ENCODE measurements at regions not wholly inside any gene's neighbourhood (a gene's known extent, or its start where the extent isn't known, plus 50 kb on each side); places are given as distances from the start of the nearest gene placed in this dataset.

DNA sequence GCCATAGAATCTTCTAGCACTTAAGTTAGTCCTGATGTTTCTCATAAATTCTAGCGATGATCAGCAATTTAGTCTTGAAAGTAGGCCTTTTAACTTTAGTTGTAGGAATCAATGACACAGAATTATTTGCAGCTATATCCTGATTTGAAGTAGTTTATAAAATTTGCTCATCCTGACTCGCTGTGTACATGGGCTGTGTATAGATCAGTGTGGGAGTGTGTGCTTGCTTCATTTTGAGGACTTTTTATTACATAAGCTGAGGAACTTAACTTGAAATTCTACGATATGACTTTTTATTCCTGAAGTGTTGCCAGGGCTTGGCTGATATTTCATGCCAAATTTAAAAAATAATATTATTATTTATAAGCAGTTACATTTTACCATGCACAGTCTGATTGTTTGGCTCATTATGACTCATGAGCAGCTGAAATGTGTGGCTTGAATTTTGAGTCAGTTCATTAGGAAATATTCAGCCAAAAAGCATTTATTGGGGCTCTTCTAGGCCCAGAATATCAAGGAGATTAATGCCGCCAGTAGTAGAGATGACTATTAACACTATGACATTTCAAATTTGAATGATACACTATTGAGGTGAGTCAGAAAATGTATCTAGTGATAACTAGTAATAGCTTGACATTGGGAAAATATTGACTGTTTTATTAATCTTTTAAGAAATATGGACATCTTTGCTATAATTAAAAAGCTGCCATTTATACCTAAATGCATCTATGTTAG is 128.9 kb upstream of the LIMCH1 start:
- no peaks in the 10 kb centered on the region for H3K9me2 ChIP-seq (ENCODE audit: insufficient read depth, low read length)
- intact Hi-C loops (cut with micrococcal nuclease; ENCODE audit: unreplicated experiment): no loop called here
- ChIA-PET POLR2A (no interaction called here), CTCF (ENCODE audit: unreplicated experiment) (no interaction called here)
- no peaks in the 10 kb centered on the region for H3K79me2 ChIP-seq (ENCODE audit: insufficient read depth, low read depth, low read length)
- H3K4me3 ChIP-seq (ENCODE audit: low read depth, low read length, poor library complexity, severe bottlenecking): no peak overlapping the region
- DNase-seq (ENCODE audit: low spot score): no peak
- BruUV-seq (replicated peaks): no TSS peak
- no peaks in the 10 kb centered on the region for H4K20me1 ChIP-seq (ENCODE audit: insufficient read depth, low read length)
- TF ChIP-seq CTCF (conservative IDR thresholded peaks at IDR 0.05; ENCODE audit: low read length) (no peak), EZH2phosphoT487 (IDR thresholded peaks at IDR 0.05; ENCODE audit: borderline replicate concordance, low read depth, low read length) (no peak)
- no peaks in the 10 kb centered on the region for H3K9me3 ChIP-seq (ENCODE audit: low read length)
- H3K36me3 ChIP-seq (ENCODE audit: insufficient read depth, low read length): no peaks in the 10 kb centered on the region
- H2AFZ ChIP-seq (ENCODE audit: low read length): no peak overlapping the region
- H3K27ac ChIP-seq (ENCODE audit: low read depth, low read length, poor library complexity, severe bottlenecking): no peak overlapping the region
- H3K4me2 ChIP-seq (ENCODE audit: low read length): no peak overlapping the region
- no peaks in the 10 kb centered on the region for H3K4me1 ChIP-seq (ENCODE audit: insufficient read depth, low read length, poor library complexity, severe bottlenecking)

- H2AFZ ChIP-seq (ENCODE audit: low read length): no peak overlapping the region
- no peak for DNase-seq (ENCODE audit: low spot score)
- POLR2A ChIA-PET: no interaction called here
- H4K20me1 ChIP-seq (ENCODE audit: insufficient read depth, low read length): no peaks in the 10 kb centered on the region
- intact Hi-C loops (cut with micrococcal nuclease; ENCODE audit: unreplicated experiment): no loop called here
- no TSS peak for BruUV-seq (replicated peaks)
- H3K27ac ChIP-seq (ENCODE audit: low read depth, low read length, poor library complexity, severe bottlenecking): no peak overlapping the region
- H3K9me3 ChIP-seq (ENCODE audit: low read length): no peaks in the 10 kb centered on the region
- TF ChIP-seq CTCF (conservative IDR thresholded peaks at IDR 0.05; ENCODE audit: low read length): no peak
- no peak for TF ChIP-seq EZH2phosphoT487 (IDR thresholded peaks at IDR 0.05; ENCODE audit: borderline replicate concordance, low read depth, low read length)
- no peaks in the 10 kb centered on the region for H3K36me3 ChIP-seq (ENCODE audit: insufficient read depth, low read length)
- H3K4me2 ChIP-seq (ENCODE audit: low read length): no peak overlapping the region
- no peaks in the 10 kb centered on the region for H3K4me1 ChIP-seq (ENCODE audit: insufficient read depth, low read length, poor library complexity, severe bottlenecking)
- H3K9me2 ChIP-seq (ENCODE audit: insufficient read depth, low read length): no peaks in the 10 kb centered on the region
- H3K79me2 ChIP-seq (ENCODE audit: insufficient read depth, low read depth, low read length): no peaks in the 10 kb centered on the region
- no peak overlapping the region for H3K4me3 ChIP-seq (ENCODE audit: low read depth, low read length, poor library complexity, severe bottlenecking)
- CTCF ChIA-PET (ENCODE audit: unreplicated experiment): no interaction called here
These were observed 128.4 kb upstream of the LIMCH1 start for GRCh38 chr4:41409594-41409895.

- H3K9me2 ChIP-seq (ENCODE audit: insufficient read depth, low read length): no peaks in the 10 kb centered on the region
- no peak overlapping the region for H3K4me3 ChIP-seq (ENCODE audit: low read depth, low read length, poor library complexity, severe bottlenecking)
- TF ChIP-seq CTCF (conservative IDR thresholded peaks at IDR 0.05; ENCODE audit: low read length) (no peak), EZH2phosphoT487 (IDR thresholded peaks at IDR 0.05; ENCODE audit: borderline replicate concordance, low read depth, low read length) (no peak)
- no TSS peak for BruUV-seq (replicated peaks)
- H3K79me2 ChIP-seq (ENCODE audit: insufficient read depth, low read depth, low read length): no peaks in the 10 kb centered on the region
- no peak overlapping the region for H3K4me2 ChIP-seq (ENCODE audit: low read length)
- CTCF ChIA-PET (ENCODE audit: unreplicated experiment): no interaction called here
- no peaks in the 10 kb centered on the region for H3K4me1 ChIP-seq (ENCODE audit: insufficient read depth, low read length, poor library complexity, severe bottlenecking)
- no peak for DNase-seq (ENCODE audit: low spot score)
- no peaks in the 10 kb centered on the region for H3K36me3 ChIP-seq (ENCODE audit: insufficient read depth, low read length)
- no peak overlapping the region for H3K27ac ChIP-seq (ENCODE audit: low read depth, low read length, poor library complexity, severe bottlenecking)
- intact Hi-C loops (cut with micrococcal nuclease; ENCODE audit: unreplicated experiment): no loop called here
- POLR2A ChIA-PET: no interaction called here
- no peak overlapping the region for H2AFZ ChIP-seq (ENCODE audit: low read length)
- H4K20me1 ChIP-seq (ENCODE audit: insufficient read depth, low read length): no peaks in the 10 kb centered on the region
- no peaks in the 10 kb centered on the region for H3K9me3 ChIP-seq (ENCODE audit: low read length)
These were observed 127.9 kb upstream of the LIMCH1 start for GRCh38 chr4:41410049-41410448.

Measured in OCI-LY7 (cell line).